Prostate gland (tissue), 2 donors: ENCODE measurements at regions not wholly inside any gene's neighbourhood (a gene's known extent, or its start where the extent isn't known, plus 50 kb on each side); places are given as distances from the start of the nearest gene placed in this dataset.

Experiments used
- CTCF ChIP-seq, 4 experiments: fragments of 200-600 bp in 2 of 4; fragments of 450-650 bp in 2 of 4; sonication (generic) in 2 of 4; IDR thresholded peaks; 1 replicate in 3 of 4; 2 replicates in 1 of 4; pipeline ENCODE4 v1.5.1; 2016 to 2019; ENCODE audit warnings: antibody characterized with exemption in 4 of 4, mild to moderate bottlenecking in 2 of 4, moderate library complexity in 2 of 4
- POLR2A ChIP-seq: fragments of 450-650 bp; IDR thresholded peaks from one replicate; pipeline ENCODE4 v1.6.1; 2016; ENCODE audit warnings: antibody characterized with exemption, mild to moderate bottlenecking
- POLR2AphosphoS5 ChIP-seq: sonication (generic); formaldehyde crosslinking; IDR thresholded peaks from one replicate; pipeline ENCODE4 v1.6.1; 2017; ENCODE audit warnings: antibody characterized with exemption

- TF ChIP-seq CTCF (IDR thresholded peaks at IDR 0.05) (no peak), POLR2A (no peak), POLR2AphosphoS5 (no peak)
These were observed 766.5 kb downstream of the SATB2 start for GRCh38 chr2:198691236-198691635.
